ENCODE measurements at regions not wholly inside any gene's neighbourhood (a gene's known extent, or its start where the extent isn't known, plus 50 kb on each side); places are given as distances from the start of the nearest gene placed in this dataset.

DNA sequence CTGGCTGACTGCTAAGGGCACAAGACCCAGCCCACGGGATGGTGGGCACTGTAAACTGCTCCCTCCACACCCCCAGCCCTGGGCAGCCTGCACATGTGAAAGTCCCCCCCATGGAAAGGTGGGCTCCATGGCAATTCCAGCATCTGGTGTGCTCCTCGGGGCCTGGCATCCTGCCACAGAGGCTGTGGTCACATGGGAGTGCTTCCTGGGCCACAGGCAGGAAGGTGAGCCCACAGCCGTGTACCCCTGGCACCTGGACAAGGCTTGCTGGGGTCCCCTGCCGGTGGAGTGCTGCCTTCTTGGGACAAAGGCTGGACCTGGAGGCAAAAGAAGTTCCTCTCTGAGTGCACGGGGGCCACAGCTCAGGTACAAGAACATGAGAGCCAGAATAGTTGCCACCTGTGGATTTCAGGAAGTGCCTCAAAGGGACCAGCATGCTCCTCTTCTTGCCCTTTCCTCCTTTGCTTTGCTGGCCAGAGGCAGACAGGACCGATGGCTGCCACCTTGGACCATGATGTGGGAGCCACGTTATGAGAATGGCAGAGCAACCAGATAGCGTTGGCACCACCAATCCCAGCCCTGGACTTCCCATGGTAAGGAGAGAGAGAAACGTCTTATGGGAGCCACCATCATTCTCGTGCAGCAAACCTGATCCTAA lies 120.2 kb upstream of the MLN start:
- no peak for DNase-seq

DNA sequence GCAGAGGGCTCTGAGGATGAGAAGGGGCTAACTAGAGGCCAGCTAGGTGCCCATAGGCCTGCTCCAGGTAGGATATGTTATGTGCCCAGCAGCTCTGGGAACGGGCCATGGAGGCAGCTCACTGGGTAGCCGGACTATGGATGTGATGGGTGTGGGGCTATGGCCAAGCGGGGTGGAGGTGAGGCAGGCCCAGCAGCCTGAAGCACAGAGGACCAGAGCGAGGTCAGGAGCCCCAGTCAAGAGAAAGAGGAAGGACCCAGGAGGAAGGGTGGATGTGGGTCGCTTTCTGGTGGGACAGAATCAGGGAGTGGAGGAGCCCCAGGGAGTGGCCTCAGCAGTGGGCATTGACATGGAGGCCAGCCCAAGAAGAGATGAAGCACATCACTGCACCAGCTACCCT lies 117.9 kb upstream of the MLN start:
- no peak for DNase-seq

DNA sequence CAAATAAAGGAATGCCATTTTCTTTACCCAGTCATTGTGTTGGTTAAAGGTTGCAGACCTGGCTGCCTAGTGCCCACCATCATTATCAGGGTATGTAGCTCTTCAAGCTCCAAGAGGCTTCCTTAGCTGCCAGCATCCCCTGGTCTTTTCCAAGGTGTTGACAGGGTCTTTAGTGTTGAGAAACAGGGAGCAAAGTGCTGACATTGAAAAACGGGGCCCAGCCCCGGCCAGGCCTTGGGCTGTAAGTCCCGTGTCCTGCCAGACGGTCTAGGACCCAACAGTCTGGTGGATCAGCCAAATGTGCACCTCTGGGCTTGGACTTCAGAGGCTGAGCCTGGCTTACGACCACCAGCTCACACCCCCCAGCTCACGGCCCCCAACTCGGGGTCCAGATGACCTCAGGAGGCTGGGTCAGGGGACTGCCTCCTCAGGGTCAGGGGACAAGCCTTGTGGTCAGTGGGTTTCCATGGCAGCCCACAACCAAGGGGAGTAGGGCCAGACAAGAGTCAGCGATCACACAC lies 114.4 kb upstream of the MLN start:
- DNase-seq, result no peak

DNA sequence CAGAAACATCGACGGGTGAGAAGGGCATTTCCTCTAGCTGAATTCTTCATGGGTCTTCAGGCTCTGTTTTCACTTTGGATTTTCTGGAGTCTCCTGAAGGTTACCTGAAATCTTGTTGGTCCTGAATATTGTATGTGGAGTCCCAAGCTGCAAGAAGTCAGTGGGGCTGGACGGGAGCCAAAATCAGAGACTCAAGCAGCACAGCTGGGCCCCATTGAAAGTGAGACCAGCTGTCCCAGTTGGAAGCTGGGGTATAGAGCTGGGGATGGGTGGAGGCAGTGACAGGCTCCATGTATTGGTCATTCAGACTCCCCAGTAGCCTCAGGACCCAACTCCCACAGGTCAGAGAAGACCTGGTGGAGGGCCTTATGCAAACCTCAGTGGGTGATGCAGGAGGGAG lies 111.3 kb upstream of the MLN start:
- no peak for DNase-seq

DNA sequence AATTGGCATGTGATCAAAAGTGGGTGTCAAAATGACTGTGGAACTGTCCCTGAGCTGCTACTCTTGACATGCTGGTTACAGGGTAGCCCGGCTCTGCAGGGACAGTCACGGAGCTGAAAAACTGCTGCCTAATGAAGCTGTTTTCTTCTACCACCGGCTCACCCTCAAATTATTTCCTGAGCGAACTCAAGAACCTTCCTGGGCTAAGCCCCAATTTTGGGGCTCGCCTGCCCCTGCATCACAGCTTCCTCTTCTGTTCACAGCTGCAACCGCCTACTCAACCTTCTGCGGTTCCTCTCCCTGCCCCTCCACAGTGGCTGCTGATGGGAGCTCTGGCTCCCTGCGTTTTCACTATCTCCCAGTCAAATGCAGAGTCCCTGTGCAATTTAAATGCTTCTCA lies 110.8 kb upstream of the MLN start:
- peak in 2 of 56 donors; percentile 3 to 20 for DNase-seq

DNA sequence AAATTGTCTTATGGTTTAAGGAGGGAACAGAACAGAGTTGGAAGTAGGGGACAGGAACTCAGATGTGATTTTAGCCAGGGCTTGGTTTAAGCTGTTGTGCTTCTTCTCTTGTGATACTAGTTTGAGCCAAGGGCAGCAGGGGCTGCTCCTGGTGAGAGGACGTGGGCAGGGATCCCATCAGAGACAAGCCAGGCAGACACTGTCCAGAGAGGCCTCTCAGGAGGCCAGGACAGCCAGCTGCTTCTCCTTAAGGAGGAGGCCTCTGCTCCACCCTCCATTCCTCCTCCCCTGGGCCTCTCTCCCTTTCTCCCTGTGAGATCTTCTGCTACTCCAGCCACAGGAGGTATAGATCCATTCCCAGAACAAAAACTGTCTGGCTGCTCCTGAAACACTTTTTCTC lies 108.4 kb upstream of the MLN start:
- no peak for DNase-seq

DNA sequence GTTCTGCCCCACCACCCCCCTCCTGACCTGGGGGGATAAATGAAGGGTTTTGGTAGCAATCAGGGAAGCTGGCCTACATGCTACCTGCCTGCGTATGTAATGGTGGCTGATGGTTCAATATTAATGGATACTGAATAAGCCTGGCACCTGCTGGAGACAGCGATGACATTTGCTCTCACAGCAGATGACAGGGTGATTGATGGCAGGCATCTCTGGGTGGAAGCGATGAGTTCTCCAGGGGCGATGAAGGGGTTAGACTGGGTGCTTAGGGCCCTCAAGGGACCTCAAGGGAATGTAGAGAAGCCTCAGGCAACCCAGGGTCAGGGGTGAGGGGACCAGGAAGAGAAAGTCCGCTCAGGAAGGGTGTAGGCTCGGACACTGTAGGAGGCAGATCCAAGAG lies 107.7 kb upstream of the MLN start:
- no peak for DNase-seq

DNA sequence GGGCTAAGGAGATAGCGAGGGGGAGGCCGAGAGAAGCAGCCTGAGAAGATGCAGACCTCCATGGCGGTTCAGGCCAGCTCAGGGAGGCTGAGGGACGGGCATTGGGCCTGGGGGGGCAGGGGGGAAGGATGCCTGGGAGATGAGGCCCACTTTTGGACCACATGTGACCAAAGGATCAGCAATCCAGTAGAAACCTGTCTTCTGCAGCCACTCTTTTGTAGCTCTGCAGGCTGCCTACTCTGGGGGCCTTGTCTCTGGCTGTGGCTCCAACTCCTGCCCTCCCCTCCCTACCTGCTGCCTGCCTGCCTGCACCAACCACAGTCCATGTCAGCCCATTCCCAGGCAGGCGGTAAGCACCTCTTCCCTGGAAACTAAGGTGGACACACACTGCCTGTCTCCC lies 106.8 kb upstream of the MLN start:
- DNase-seq, result no peak

DNA sequence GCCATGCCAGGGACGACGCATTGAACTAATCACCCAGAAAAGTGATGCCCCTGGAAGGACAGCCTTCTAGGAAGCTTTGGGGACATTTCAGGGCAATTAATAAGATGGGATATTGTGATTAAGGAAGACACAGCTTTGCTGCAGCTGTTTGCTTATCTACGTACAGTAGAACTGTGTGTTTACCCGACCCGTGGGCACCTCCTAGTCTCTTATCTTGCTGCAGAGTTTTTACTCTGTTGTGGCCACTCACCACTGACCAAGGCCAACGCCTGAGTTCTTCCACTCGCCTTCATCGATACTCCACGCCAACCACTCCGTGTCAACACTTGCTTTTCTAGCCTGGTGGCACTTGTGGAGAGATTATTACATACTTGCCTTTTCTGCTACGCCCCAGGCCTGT lies 105.9 kb upstream of the MLN start:
- DNase-seq, result no peak

DNA sequence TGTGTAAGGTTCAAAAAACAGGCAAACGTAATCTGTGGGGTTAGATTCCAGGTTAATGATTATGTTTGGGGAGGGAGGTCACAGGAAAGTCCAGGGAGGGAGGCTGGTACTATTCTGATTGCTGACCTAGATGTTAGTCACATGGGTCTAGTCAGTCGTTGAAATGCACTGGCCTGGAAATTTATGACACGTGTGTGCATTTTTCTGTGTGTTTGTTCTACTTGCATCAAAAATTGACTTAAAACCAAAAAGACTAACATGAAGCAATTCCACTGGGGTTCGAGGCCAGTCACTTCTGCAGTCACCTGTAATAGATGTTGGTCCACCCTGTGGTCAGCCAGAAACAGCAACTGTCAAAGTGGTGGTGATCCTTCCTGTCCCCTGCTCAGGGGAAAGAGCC lies 104.2 kb upstream of the MLN start:
- no peak for DNase-seq

DNA sequence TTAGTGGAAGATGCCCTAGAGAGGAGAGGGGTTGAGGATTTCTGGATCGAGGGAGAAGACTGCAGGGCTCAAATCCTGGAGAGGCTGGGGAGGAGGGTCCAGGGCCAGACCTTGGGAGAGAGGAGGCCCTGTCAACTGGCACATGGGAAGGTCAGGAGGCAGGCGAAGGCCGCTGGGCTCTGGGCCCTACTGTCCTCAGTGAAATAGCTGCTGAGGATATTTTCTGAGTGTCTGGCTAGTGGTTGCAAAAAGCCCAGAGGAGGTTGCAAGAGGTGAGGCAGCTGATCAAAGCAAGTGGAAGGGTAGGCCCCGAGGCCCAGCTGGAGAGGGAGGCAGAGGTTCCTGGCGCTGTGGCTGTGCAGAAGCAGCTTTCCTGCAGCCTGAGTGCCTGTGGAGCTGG lies 103.4 kb upstream of the MLN start:
- no peak for DNase-seq

DNA sequence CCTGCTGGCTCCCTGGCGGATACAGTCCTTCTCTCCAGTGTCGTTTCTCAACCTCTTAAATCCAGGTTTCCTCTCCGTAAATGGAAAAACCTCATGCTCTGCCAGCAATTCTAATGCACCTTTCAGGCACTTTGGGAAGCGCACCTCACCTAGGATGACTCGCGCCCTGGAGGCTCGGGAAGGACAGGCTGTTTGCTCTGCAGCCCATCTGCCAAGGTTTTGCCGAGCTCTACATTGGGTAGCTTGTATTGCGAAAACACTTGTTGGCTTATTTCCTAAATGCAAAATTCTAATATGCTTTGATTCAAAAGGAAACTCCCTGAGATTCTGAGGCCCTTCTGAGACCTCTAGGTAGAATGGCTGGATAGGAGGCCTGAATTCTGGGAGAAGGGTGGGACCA lies 102.6 kb upstream of the MLN start:
- no peak for DNase-seq

DNA sequence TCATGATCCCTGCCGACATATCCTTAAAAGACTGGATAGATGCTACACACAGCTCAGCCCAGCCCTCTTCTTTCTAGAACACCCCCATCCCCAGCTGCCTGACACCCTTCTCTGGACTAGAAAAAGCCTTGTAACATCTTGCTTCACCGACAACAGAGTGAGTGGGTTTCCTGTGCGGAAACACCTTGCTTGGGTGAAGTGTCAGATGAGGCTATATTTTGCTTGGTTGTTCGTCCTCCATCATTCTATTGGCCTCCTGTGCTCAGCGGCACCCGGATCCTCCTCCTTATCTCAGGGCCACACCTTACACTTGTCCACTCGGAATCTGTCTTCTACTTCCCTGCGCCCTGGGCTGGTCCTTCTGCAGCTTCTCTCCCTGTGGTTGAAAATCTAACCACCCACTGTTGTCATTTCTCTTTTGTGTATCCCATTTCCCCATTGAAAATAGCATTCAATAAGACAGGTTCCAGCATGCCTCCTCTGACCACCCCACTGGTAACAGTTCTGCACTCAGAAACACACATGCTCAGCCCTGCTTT lies 101.3 kb upstream of the MLN start:
- peak in 1 of 56 donors; percentile 10 for DNase-seq

DNA sequence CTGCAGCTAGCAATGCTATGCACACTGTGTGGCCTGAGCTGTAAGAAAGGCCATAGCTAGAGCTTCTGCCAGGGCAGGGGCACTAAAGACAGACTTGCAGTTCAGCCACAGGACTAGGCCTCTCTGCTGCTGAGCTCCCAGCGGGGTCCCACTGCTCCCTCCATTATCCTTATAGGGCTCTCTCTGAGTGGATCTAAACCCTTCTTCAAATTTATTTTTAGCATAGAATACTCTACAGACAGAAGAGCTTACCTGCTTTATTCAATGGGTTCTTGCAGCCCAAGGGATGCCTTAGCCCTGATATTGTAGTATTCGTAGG lies 100.9 kb upstream of the MLN start:
- DNase-seq, result peak in 2 of 56 donors; percentile 12 to 19

DNA sequence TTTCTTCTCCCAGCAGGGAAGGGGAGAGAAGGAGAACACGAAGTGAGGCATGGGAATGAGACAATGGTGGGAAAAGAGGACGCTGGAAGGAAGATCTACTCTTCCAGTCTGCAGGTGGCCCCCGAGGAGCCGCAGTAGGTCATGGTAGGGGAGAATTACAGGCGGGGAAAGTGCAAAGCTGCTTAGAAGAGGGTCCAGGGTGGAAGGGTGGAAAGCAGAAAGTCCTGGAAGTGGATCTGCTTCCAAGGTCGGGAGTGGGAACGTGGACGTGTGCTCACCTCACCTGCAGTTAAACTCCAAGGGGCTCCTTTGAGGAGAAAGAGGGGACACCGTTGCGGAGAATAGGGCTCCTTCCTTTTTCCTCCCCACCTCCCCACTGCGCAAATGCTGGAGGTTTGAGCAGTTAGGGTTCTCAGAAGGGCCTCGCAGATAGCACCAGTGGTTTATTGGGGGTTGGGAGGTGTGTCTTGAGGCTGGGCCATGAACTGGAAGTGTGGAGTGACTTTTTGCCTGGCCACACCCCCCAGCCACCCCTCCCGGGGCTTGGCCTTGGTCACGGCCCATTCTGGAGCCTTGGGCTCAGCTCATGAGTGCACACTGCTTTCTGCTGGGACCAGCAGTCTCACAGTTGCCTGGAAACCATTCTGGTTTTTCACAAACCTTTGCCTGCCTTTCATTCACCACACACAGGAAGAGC lies 100.4 kb upstream of the MLN start:
- DNase-seq, result peak in 6 of 56 donors; percentile 5 to 32 (median 12)

DNA sequence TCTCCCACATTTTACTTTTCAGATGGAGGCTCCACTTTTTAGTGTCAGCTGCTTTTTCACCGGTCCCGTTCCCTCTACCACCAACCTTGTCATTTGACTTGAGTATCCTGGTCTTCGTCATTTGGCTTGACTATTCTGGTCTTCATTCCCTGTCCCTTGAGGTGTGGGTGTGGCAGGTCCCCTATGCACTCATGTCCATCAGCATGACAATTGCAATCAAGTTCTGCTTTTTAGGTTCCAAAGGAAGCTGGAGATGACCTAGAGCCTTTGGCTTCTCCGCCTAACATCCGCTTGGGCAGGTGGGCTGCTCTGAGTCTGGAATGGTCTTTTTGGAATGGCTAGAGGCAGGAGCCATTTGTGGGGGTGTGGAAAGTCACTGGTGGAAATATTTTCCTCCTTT lies 99.8 kb upstream of the MLN start:
- DNase-seq, result no peak

DNA sequence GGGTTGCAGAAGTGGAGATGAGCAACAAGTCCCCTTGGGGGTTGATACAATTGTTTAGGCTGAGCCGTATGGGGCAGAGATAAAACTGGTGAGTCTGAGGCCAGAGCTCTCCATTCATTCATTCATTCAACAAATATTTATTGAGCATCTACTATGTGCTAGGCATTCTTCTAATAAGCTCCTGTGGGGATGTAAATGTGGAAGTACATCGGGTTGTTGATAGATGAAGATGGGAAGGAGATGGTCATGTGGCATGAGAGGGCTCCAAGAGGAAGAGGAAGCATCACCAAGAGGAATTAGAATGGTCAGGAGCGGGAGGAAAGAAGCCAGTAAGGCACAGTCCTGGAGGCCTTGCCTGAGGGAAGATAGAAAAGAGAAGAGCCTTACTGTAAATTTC lies 98.7 kb upstream of the MLN start:
- no peak for DNase-seq

DNA sequence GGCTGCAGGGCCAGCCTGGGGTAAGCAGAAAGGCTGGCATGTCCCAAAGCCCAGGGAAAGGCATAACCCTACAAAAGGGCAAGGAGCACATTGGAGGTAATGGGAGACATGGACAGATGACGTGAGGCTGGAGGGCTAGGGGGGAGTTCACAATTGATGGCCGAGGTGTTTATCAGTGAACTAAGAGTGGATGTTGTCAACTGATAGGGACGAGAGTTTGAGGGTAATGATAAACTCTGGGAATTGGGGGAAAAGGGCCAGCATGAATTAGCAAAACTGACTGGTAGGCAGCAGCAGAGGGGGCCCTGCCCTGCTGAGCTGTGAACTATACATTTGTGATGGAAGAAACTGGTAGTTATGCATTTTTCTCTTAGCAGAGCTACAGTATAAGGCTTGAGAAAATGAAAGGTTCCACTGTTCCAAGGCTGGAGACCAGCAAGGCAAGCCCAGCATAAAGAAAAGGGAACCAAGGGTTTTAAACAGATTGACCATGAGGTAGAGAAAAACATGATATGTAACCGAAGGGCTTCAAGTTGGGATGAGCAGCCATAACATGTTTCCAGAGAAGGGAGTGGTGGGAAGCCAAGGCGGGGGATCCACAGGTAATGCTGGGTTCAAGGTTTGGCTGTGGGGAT lies 98.1 kb upstream of the MLN start:
- DNase-seq, result no peak

DNA sequence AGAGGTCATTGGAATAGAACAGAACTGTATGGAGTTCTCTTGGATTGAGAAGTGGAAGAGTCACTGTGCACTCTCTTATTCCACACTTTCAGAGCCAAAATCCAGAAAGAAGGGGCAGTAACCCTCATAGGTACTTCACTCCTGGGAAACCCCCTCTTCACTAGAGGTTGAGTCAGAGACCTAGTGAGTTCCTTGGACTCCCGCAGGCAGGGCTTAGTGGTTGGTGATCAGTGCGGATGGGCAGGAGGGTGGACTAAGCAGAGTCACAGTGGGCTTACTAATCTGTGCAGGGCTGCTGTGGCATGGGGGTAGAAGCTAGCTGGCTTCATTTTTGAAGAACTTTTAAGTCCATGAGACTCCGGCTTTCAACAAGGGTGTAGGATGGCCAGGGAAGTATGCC lies 95.0 kb upstream of the MLN start:
- DNase-seq, result no peak

DNA sequence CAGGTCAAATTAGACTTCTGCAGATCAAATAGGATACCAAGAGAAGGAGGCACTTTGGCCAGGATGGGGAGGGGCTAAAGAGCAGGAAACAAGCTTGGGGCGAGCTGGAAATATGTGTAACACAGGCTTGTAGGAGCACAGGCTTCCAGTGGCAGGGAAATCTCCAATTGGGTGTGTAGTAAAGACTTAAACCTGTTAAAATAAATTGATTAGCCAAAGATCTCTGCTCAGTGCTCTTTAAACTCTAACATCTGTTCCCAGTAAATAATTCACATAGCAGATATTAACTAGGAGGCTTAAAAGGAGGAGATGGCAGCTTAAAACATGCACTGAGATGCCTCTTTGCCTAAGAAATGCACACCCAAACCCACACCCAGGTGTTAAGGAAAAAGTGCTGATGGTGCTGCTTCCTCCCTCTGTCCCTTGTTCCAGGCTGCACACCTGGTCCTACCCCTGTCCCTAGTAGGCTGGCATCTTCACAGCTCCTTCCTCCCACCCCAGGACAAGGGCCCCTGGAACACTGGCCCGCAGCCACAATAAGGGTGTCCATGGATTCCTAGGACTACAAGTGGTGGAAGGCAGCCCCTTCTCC lies 93.5 kb upstream of the MLN start:
- no peak for DNase-seq

DNA sequence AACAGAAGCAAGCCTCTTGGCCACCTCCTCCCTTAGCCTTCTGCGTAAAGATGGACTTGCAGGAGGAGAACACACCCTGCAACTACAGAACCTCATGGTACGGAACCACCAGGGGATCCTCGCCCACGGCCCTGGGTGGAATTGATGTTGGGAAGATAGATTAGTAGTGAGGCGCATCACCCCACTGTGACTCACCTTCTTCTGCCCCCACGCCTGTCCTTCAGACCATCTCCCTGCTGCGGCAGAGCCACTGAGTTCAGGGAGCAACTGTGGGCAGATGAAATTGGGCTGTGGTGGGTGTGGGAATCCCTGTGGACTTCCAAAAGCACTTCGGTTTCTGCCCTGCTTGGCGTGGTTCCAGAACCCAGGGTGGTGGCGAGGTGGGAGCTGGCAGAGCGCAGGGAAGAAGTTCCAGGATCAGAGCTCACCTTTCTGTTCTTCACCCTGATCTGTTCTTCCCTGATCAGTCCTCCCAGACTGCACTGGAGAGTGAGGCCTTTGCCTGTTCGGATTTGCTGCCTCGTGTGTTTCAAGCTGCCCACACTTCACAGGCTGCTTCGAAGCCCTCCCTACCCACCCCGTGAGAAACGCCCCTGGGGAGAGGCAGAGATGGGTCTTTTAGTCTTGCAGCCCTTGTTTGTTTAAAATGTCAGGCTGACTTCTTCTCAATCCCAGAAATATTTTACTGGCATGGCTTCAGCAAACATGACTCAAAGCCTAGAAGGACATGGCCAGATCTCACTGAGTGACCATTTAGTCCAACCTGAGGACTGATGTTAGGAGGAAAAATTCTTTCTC lies 92.8 kb upstream of the MLN start:
- peak in 11 of 56 donors; percentile 5 to 33 (median 17) for DNase-seq
